ENCODE measurements at regions not wholly inside any gene's neighbourhood (a gene's known extent, or its start where the extent isn't known, plus 50 kb on each side); places are given as distances from the start of the nearest gene placed in this dataset.

DNA sequence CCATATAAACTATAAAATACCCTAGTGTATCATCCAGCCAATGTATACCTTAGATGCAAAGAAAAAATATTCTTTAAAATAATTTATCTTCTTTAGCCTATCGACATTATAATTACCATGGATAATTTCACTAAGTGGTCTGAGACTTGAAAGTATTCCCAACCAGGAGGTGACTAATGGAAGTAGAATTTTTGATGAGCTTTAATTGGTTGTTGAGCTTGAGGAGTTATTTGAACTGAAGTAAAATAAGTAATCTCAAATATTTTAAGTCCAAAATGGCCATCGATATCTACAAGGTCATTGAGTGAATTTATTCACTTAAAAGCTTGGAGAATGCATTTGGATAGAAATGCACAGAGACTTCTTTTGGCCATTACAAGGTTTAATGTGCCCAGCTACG, 436.2 kb downstream of the TLL1 start:
- Histone ChIP-seq H3K4me3 (no peak overlapping the region), H3K36me3 (ENCODE audit: insufficient read depth, low read length) (no peaks in the 10 kb centered on the region), H3K27ac (no peak overlapping the region), H3K9me3 (ENCODE audit: low read depth, low read length) (no peaks in the 10 kb centered on the region), H3K9ac (ENCODE audit: insufficient read length) (no peak overlapping the region)
- no peak for DNase-seq (ENCODE audit: low read depth, low spot score)
- TF ChIP-seq POLR2AphosphoS5 (IDR thresholded peaks at IDR 0.05; ENCODE audit: borderline replicate concordance, low read depth, low read length), result no peak

DNA sequence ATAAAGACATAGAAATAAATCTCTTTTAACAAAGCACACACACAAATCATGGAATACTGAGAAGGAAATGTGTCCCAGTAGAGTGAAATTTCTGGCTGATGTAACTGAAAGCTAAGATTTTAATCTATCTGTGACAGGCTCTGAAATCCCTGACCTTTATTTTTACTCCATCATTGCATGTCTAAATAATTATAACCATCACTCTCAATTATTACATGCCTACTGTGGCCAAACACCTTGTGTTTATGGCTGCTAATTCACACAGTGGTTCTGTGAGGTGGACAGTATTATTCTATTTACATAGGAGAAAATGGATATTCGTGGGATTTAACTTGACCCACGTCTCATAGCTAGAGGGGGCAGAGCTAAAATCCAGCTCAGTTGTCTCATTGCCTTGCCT, 438.1 kb downstream of the TLL1 start:
- H3K9ac ChIP-seq (ENCODE audit: insufficient read length), result no peak overlapping the region
- TF ChIP-seq FOXP2 (optimal IDR thresholded peaks at IDR 0.05; ENCODE audit: control extremely low read depth, extremely low read length, insufficient read depth) (no peak), EZH2 (IDR thresholded peaks at IDR 0.05) (no peak), POLR2AphosphoS5 (IDR thresholded peaks at IDR 0.05; ENCODE audit: borderline replicate concordance, low read depth, low read length) (no peak)
- no peaks in the 10 kb centered on the region for H3K9me3 ChIP-seq (ENCODE audit: low read depth, low read length)
- H3K36me3 ChIP-seq (ENCODE audit: insufficient read depth, low read length), result no peaks in the 10 kb centered on the region
- no peak overlapping the region for H3K4me3 ChIP-seq
- no peak overlapping the region for H3K27ac ChIP-seq
- DNase-seq (ENCODE audit: low read depth, low spot score), result no peak

DNA sequence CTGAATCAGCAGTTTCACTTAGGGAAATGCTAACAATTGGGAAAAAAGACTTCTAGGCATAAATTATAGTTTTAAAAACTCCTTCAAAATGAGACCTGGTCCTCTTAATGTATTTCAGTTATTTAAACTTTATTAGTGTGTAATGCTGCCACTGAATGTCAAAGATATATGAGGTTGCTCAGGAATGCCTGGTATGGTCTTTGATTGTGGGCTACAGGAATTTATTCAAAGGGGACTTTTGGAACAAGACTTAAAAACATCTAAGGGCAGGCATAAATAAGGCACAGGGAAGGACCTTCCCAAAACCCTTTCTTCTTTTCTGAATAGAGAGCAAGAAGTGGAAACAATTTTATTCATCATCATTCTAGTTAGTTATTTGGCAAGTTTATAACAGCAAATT, 439.1 kb downstream of the TLL1 start:
- H3K36me3 ChIP-seq (ENCODE audit: insufficient read depth, low read length), result no peaks in the 10 kb centered on the region
- H3K9me3 ChIP-seq (ENCODE audit: low read depth, low read length), result no peaks in the 10 kb centered on the region
- TF ChIP-seq FOXP2 (optimal IDR thresholded peaks at IDR 0.05; ENCODE audit: control extremely low read depth, extremely low read length, insufficient read depth), result no peak
- DNase-seq (ENCODE audit: low read depth, low spot score), result no peak
- no peak overlapping the region for H3K4me3 ChIP-seq
- no peak overlapping the region for H3K27ac ChIP-seq
- H3K9ac ChIP-seq (ENCODE audit: insufficient read length), result no peak overlapping the region

DNA sequence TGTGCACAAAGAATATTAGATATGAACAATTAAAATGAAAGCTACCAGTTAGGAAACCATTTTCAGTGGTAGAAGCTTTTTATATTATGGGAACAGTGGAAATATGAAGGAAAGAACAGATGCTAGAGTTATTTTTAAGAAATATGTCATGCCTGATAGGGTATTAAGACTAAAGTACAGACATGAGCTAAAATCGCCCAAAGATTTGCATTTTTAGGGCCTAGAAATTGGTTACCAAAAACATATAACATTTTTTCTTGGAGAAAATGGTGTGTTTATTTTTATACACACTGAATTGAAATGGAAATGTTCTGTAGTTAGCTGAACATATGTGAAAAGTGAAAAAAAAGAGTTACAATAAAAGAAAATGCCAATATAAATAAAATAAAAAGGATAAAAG, 441.9 kb downstream of the TLL1 start:
- no peak for DNase-seq (ENCODE audit: low read depth, low spot score)
- H3K36me3 ChIP-seq (ENCODE audit: insufficient read depth, low read length), result no peaks in the 10 kb centered on the region
- no peak overlapping the region for H3K9ac ChIP-seq (ENCODE audit: insufficient read length)
- no peak overlapping the region for H3K27ac ChIP-seq
- no peaks in the 10 kb centered on the region for H3K9me3 ChIP-seq (ENCODE audit: low read depth, low read length)
- no peak overlapping the region for H3K4me3 ChIP-seq
- TF ChIP-seq EZH2 (IDR thresholded peaks at IDR 0.05), result no peak
- TF ChIP-seq POLR2AphosphoS5 (IDR thresholded peaks at IDR 0.05; ENCODE audit: borderline replicate concordance, low read depth, low read length), result no peak
- no peak for TF ChIP-seq FOXP2 (optimal IDR thresholded peaks at IDR 0.05; ENCODE audit: control extremely low read depth, extremely low read length, insufficient read depth)

DNA sequence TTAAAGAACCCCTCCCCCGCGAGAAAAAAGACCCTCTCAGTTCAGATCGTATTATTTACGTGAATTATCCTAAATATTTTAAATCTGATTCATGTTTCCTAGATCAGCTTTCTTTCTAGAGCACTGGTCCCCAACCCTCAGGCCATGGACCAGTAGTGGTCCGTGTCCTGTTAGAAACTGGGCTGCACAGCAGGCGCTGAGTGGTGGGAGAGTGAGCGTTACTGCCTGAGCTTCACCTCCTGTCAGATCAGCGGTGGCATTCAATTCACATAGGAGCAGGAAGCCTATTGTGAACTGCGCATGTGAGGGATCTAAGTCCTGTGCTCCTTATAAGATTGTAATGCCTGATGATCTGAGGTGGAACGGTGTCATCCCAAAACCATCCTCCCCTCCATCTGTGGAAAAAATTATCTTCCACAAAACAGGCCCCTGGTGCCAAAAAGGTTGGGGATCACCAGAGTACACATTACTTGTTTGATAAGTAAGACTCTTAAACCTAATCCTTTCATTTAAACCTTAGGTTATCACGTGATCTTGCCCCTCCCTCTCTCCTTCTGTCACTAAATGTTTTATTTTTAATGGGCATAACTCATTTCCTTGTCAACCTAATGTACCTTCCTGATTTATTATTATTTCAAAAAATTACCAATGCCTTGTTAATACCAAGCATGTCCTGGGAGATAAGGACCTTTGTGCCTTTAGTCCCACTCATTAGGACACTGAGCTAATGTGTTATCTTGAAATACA, 442.9 kb downstream of the TLL1 start:
- Histone ChIP-seq H3K9ac (ENCODE audit: insufficient read length) (no peak overlapping the region), H3K9me3 (ENCODE audit: low read depth, low read length) (no peaks in the 10 kb centered on the region), H3K27ac (no peak overlapping the region), H3K36me3 (ENCODE audit: insufficient read depth, low read length) (no peaks in the 10 kb centered on the region), H3K4me3 (no peak overlapping the region)
- TF ChIP-seq FOXP2 (optimal IDR thresholded peaks at IDR 0.05; ENCODE audit: control extremely low read depth, extremely low read length, insufficient read depth), result no peak
- no peak for TF ChIP-seq EZH2 (IDR thresholded peaks at IDR 0.05)
- TF ChIP-seq POLR2AphosphoS5 (IDR thresholded peaks at IDR 0.05; ENCODE audit: borderline replicate concordance, low read depth, low read length), result no peak
- no peak for DNase-seq (ENCODE audit: low read depth, low spot score)

DNA sequence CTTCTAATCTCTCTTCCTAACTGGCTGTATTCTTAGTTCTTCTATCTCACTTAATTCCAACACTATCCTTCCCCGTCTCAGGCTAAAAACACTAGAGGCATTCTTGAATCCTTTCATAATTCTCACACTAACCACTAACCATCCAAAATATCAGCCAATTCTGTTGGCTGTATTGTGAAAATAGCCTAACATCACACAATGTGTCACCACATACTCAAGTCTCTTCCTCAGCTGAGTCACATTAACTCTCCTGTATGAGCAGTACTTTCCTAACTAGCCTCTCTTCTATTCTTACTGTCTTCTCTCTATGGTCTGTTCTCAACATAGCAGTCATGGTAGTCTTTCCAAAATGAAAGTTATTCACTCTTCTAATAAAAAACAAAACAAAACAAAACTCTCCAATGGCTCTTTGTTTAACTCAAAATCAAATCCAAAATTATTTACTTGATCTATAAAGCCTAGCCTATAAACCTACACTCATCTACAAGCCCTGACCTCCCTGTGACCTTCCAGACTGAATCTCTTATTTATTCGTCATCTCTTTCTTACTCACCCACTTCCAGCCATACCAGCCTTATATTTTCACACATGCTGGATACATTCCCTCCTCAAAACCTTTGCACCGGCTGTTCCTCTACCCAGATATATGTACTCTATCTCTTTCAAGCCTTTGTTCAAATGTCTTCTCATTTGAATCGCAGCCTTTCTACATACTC, 445.9 kb downstream of the TLL1 start:
- no peak for DNase-seq (ENCODE audit: low read depth, low spot score)
- Histone ChIP-seq H3K4me3 (no peak overlapping the region), H3K9me3 (ENCODE audit: low read depth, low read length) (no peaks in the 10 kb centered on the region), H3K36me3 (ENCODE audit: insufficient read depth, low read length) (no peaks in the 10 kb centered on the region), H3K9ac (ENCODE audit: insufficient read length) (no peak overlapping the region), H3K27ac (no peak overlapping the region)
- TF ChIP-seq EZH2 (IDR thresholded peaks at IDR 0.05) (no peak), FOXP2 (optimal IDR thresholded peaks at IDR 0.05; ENCODE audit: control extremely low read depth, extremely low read length, insufficient read depth) (no peak), POLR2AphosphoS5 (IDR thresholded peaks at IDR 0.05; ENCODE audit: borderline replicate concordance, low read depth, low read length) (no peak)

DNA sequence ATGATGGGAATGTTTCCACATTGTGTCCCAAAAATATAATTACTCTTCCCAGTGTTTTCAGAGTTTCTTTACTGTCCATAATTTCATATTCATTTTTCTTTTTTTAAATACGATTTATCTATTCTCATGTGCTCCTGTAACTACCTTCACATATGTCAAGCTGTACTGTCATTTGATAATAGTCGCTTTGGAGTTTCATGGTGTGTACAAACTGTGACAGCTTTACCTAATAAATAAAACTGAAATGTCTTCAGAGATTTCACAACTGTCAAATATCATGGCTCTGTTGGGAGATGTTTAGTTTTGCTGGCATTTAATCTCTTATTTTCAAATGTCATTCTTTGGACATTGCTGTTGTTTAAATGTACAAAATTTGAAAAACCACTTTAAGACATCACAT, 450.2 kb downstream of the TLL1 start:
- TF ChIP-seq EZH2 (IDR thresholded peaks at IDR 0.05) (no peak), POLR2AphosphoS5 (IDR thresholded peaks at IDR 0.05; ENCODE audit: borderline replicate concordance, low read depth, low read length) (no peak), FOXP2 (optimal IDR thresholded peaks at IDR 0.05; ENCODE audit: control extremely low read depth, extremely low read length, insufficient read depth) (no peak)

DNA sequence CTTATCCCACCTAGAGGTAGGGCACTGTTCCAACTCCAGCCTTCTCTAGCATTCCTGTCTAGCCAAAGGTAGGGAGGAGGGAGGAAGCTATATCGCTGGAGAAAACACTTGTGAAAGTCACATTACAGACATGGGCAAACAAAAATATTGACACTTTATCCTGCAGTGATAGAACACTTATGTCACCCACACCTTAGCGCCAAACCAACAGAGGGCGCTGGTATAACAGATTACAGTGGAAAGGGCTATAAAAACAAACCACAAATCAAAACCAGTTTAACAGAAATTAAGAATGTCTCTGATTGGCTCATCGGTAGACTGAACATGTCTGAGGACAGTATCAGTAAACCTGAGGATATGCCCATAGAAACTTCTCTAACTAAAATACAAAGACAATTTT, 451.3 kb downstream of the TLL1 start:
- H3K9ac ChIP-seq (ENCODE audit: insufficient read length), result no peak overlapping the region
- H3K36me3 ChIP-seq (ENCODE audit: insufficient read depth, low read length), result no peaks in the 10 kb centered on the region
- no peak for TF ChIP-seq EZH2 (IDR thresholded peaks at IDR 0.05)
- no peak for TF ChIP-seq POLR2AphosphoS5 (IDR thresholded peaks at IDR 0.05; ENCODE audit: borderline replicate concordance, low read depth, low read length)
- TF ChIP-seq FOXP2 (optimal IDR thresholded peaks at IDR 0.05; ENCODE audit: control extremely low read depth, extremely low read length, insufficient read depth), result no peak
- H3K4me3 ChIP-seq, result no peak overlapping the region
- DNase-seq (ENCODE audit: low read depth, low spot score), result no peak
- no peak overlapping the region for H3K27ac ChIP-seq
- H3K9me3 ChIP-seq (ENCODE audit: low read depth, low read length), result no peaks in the 10 kb centered on the region

More for the DNA sequence above, 450.2 kb downstream of the TLL1 start:
- Histone ChIP-seq H3K36me3 (ENCODE audit: insufficient read depth, low read length) (no peaks in the 10 kb centered on the region), H3K4me3 (no peak overlapping the region), H3K9ac (ENCODE audit: insufficient read length) (no peak overlapping the region), H3K9me3 (ENCODE audit: low read depth, low read length) (no peaks in the 10 kb centered on the region), H3K27ac (no peak overlapping the region)
- no peak for DNase-seq (ENCODE audit: low read depth, low spot score)
